K562 (cell line): ENCODE measurements at regions not wholly inside any gene's neighbourhood (a gene's known extent, or its start where the extent isn't known, plus 50 kb on each side); places are given as distances from the start of the nearest gene placed in this dataset.

Experiments used
- ATAC-seq: fragments of 200-7000 bp; cut with Tn5 transposase; 3 replicates; pipeline ENCODE4 v1.9.1; 2020; ENCODE audit warnings: moderate library complexity
- BruUV-seq: library from RNA; stranded (reverse); fragments of 400-500 nt; replicated peaks from 2 replicates; lab custom pipeline; 2021; lab: Mats Ljungman, UMichigan
- CTCF ChIA-PET: fragments of 300-600 bp; formaldehyde crosslinking; extraction: SDS; loops from one replicate; lab custom pipeline; 2021; ENCODE audit warnings: low intra/inter-chr PET ratio; lab: Yijun Ruan, JAX
- POLR2A ChIA-PET: fragments of 300-600, 350-650 bp; sonication (Branson Sonifier 250); formaldehyde crosslinking; extraction: SDS; loops from one replicate; lab custom pipeline; 2021; ENCODE audit warnings: antibody characterized with exemption, inconsistent platforms; lab: Yijun Ruan, JAX
- DNase-seq, 4 experiments: peaks; one replicate each; pipeline versions ENCODE4 v3.0.0 to v3.0.0-alpha.2; 2011 to 2018; ENCODE audit warnings: low spot score in 3 of 4, mixed read lengths in 3 of 4; ENCODE audit errors: extremely low read depth in 1 of 4
- FAIRE-seq: peaks from 2 replicates; lab custom pipeline; 2011; peaks lifted over from hg19 to GRCh38; lab: Jason Lieb, UNC
- H2AFZ ChIP-seq: 2 replicates; pipeline ENCODE4 v1.6.0; 2011; ENCODE audit warnings: low read depth, low read length, control low read depth, inconsistent platforms
- H3K27ac ChIP-seq: fragments of 200-600 bp; 3 replicates; pipeline ENCODE4 v1.8.0; 2011; ENCODE audit warnings: low read depth, mild to moderate bottlenecking, control low read depth, inconsistent platforms, low read length, moderate library complexity, mixed read lengths; ENCODE audit errors: extremely low read depth
- H3K27me3 ChIP-seq, 2 experiments: fragments of 300-600 bp in 1 of 2; 2 replicates in 1 of 2; 3 replicates in 1 of 2; pipeline versions ENCODE4 v1.6.0 to v1.8.0; 2011; ENCODE audit warnings: inconsistent platforms in 2 of 2, low read length in 2 of 2, mild to moderate bottlenecking in 1 of 2, mixed read lengths in 1 of 2, moderate library complexity in 1 of 2; ENCODE audit not compliant: control insufficient read depth in 2 of 2, insufficient read depth in 2 of 2
- H3K36me3 ChIP-seq: fragments of 300-600 bp; 3 replicates; pipeline ENCODE4 v1.8.0; 2011; ENCODE audit warnings: mild to moderate bottlenecking, low read length, inconsistent platforms; ENCODE audit not compliant: control insufficient read depth, insufficient read depth
- H3K4me1 ChIP-seq, 2 experiments: fragments of 200-600 bp in 1 of 2; replicated peaks in 1 of 2; 2 replicates in 1 of 2; 3 replicates in 1 of 2; pipeline versions ENCODE4 v1.5.1 to v1.8.0; 2011; ENCODE audit warnings: inconsistent platforms in 2 of 2, low read length in 2 of 2, mild to moderate bottlenecking in 1 of 2, mixed read lengths in 1 of 2, moderate library complexity in 1 of 2; ENCODE audit not compliant: control insufficient read depth in 2 of 2, insufficient read depth in 2 of 2
- H3K4me2 ChIP-seq: 2 replicates; pipeline ENCODE4 v1.6.1; 2011; ENCODE audit warnings: low read length, control low read depth, inconsistent platforms, mixed read lengths; ENCODE audit not compliant: insufficient read depth
- H3K4me3 ChIP-seq: fragments of 200-600 bp; sonication (generic), shearing (Covaris generic); 2 replicates; pipeline ENCODE4 v1.5.1; 2016; ENCODE audit warnings: control low read depth, inconsistent platforms
- H3K79me2 ChIP-seq: fragments of 200-600 bp; 3 replicates; pipeline ENCODE4 v1.8.0; 2011; ENCODE audit warnings: low read length, inconsistent platforms; ENCODE audit not compliant: control insufficient read depth, insufficient read depth
- H3K9ac ChIP-seq, 2 experiments: 2 replicates each; pipeline versions ENCODE4 v1.6.0 to v1.6.1; 2011; ENCODE audit warnings: low read depth in 2 of 2, low read length in 2 of 2, control low read depth in 1 of 2, inconsistent platforms in 1 of 2, mild to moderate bottlenecking in 1 of 2, mixed read lengths in 1 of 2; ENCODE audit not compliant: insufficient read depth in 1 of 2
- H3K9me1 ChIP-seq: one replicate; pipeline ENCODE4 v1.6.0; 2011; ENCODE audit warnings: inconsistent platforms, mild to moderate bottlenecking, low read length, moderate library complexity; ENCODE audit not compliant: control insufficient read depth, insufficient read depth
- H3K9me3 ChIP-seq: replicated peaks from 2 replicates; pipeline ENCODE4 v1.5.1; 2011; ENCODE audit warnings: low read depth, low read length, inconsistent platforms; ENCODE audit not compliant: control insufficient read depth, insufficient read depth
- H4K20me1 ChIP-seq: replicated peaks from 2 replicates; pipeline ENCODE4 v1.6.1; 2011; ENCODE audit warnings: low read length, inconsistent platforms, mixed read lengths; ENCODE audit not compliant: control insufficient read depth, insufficient read depth
- SMC3 ChIP-seq: conservative IDR thresholded peaks from 2 replicates; pipeline ENCODE4 v1.6.1; 2011; ENCODE audit warnings: low read depth, low read length, improper control_type of control experiment; ENCODE audit not compliant: insufficient read depth
- ZNF347 ChIP-seq: fragments of 450-650 bp; formaldehyde crosslinking; IDR thresholded peaks from 2 replicates; pipeline ENCODE4 v1.4.0; 2020; ENCODE audit warnings: low read depth, mild to moderate bottlenecking, moderate library complexity
- WGBS: fragments of 100-300 bp; shearing (Covaris generic); methylation state at CpG from one replicate; pipeline ENCODE4 v1.1.6; 2016; ENCODE audit warnings: low coverage, mixed read lengths; ENCODE audit not compliant: insufficient coverage; ENCODE audit errors: missing lambda C conversion rate; 5-methylcytosine and 5-hydroxymethylcytosine counted together
- in situ Hi-C: fragments of 300-500 bp; cut with MboI; formaldehyde crosslinking; loops from 4 replicates; pipeline ENCODE4 v1.15.0; 2018; ENCODE audit warnings: inconsistent platforms, mixed read lengths
- intact Hi-C: fragments of 100-400 bp; cut with micrococcal nuclease; formaldehyde crosslinking; loops from 2 replicates; pipeline ENCODE4 v1.14.2; 2022
- TF ChIP-seq, protein P1 (sequence below), 2 experiments: IDR thresholded peaks in 1 of 2; conservative IDR thresholded peaks in 1 of 2; 2 replicates each; pipeline ENCODE4 v1.6.1; 2016; ENCODE audit warnings: low read depth in 2 of 2, mild to moderate bottlenecking in 1 of 2, missing compliant biosample characterization in 1 of 2, missing genetic modification characterization in 1 of 2, moderate library complexity in 1 of 2

- no peaks in the 10 kb centered on the region for H3K9me1 ChIP-seq
- DNase-seq: no peak
- ChIA-PET CTCF (interaction anchor here (0.6 kb wide), 1 partner anchor 619 kb away, joined by 4 read pairs; no protein-coding TSS in a partner anchor), POLR2A (no interaction called here)
- TF ChIP-seq ZNF347 (no peak), SMC3 (no peak)
- TF ChIP-seq, protein P1, sequence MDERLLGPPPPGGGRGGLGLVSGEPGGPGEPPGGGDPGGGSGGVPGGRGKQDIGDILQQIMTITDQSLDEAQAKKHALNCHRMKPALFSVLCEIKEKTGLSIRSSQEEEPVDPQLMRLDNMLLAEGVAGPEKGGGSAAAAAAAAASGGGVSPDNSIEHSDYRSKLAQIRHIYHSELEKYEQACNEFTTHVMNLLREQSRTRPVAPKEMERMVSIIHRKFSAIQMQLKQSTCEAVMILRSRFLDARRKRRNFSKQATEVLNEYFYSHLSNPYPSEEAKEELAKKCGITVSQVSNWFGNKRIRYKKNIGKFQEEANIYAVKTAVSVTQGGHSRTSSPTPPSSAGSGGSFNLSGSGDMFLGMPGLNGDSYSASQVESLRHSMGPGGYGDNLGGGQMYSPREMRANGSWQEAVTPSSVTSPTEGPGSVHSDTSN (CRISPR knock-in tag; IDR thresholded peaks at IDR 0.05; ENCODE audit: low read depth): no peak
- TF ChIP-seq, protein P1 (tag; conservative IDR thresholded peaks at IDR 0.05; ENCODE audit: low read depth): no peak
- H3K27ac ChIP-seq: no peak overlapping the region
- H3K36me3 ChIP-seq: no peaks in the 10 kb centered on the region
- no TSS peak for BruUV-seq
- H3K9ac ChIP-seq: no peak overlapping the region
- in situ Hi-C loops (no loop called here), intact Hi-C loops (no loop called here)
- WGBS: 0% methylated on average over 2 of the region's 2 CpGs
- no peaks in the 10 kb centered on the region for H3K4me1 ChIP-seq
- no peaks in the 10 kb centered on the region for H4K20me1 ChIP-seq
- H3K79me2 ChIP-seq: no peaks in the 10 kb centered on the region
- H3K4me3 ChIP-seq: no peak overlapping the region
- H2AFZ ChIP-seq: no peak overlapping the region
- no peak for ATAC-seq
- peaks cover 5 to 14% of the 10 kb centered on the region in 2 experiments; a peak in 4 of 5 replicates for H3K27me3 ChIP-seq
- no peak for FAIRE-seq
- H3K4me2 ChIP-seq: no peak overlapping the region
- no peaks in the 10 kb centered on the region for H3K9me3 ChIP-seq
Measured at GRCh38 chr5:75828029-75828428, 110.8 kb upstream of the POC5 start.
